GM21717 (cell line): ENCODE measurements at regions not wholly inside any gene's neighbourhood (a gene's known extent, or its start where the extent isn't known, plus 50 kb on each side); places are given as distances from the start of the nearest gene placed in this dataset.

Source experiments
- ATAC-seq: cut with Tn5 transposase; IDR thresholded peaks from one replicate; pipeline ENCODE4 v1.9.1; 2021; ENCODE audit warnings: mild to moderate bottlenecking, moderate library complexity; ENCODE audit not compliant: unreplicated experiment

- no peak for ATAC-seq
Measured at GRCh38 chr13:103325672-103326071, 259.5 kb upstream of the SLC10A2 start.

GRCh38 chr13:103324641-103325040 is 258.4 kb upstream of the SLC10A2 start:
- ATAC-seq: no peak

DNA sequence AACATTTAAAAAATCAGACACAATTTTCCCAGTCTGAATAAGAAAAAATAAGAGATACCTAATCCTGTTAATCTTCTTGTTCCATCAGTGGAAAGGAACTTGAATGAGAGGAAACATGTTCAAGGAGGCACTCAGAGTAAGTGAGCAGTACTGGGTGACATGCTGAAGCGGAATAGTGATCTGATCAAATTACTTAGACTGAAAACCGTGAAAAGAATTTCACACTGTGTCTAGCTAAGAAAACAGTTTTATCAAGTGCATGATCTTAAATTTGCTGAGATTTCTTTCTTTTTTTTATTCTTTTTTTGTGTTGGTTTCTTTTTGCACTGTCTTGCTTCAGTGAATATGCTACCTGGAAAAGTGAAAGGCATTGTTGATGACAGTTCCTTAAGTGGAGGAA is 249.5 kb upstream of the SLC10A2 start:
- ATAC-seq: no peak

DNA sequence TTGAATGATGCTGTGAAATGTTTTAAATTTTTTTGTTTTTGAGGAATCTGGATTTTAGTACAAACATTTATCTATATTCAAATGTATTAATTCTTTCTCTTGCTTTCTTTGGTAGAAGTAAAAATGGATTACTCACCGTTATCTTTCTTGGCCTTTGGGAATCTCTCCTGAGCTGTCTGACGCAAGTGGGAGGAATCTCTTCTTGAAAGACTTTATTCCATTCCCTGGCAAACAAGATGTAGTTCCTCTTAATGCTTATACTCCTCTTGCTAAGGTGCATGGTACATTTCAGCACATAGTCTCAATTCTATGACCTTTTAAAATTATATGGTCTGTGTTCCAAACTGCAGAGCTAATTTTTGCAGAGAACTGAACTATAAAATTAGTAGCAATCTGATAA is 246.2 kb upstream of the SLC10A2 start:
- ATAC-seq: no peak

DNA sequence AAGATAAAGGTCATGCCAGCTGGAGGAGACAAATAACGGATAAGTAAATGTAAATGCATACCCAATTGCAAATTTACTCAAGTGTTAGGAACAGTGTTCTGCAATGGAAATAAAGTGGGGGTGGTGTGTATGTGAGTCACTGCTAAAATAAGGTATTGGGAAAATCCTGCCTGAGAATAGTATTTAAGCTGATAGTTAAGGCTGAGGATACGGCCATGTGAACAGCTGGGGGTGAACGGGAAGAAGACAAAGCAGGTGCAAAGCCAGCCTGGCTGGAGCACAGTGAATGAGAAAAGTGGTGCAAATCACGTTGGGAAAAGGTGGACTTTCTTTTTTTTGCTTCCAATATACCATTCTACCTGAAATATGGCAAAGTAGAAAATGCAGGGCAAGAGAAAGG is 242.4 kb upstream of the SLC10A2 start:
- no peak for ATAC-seq

DNA sequence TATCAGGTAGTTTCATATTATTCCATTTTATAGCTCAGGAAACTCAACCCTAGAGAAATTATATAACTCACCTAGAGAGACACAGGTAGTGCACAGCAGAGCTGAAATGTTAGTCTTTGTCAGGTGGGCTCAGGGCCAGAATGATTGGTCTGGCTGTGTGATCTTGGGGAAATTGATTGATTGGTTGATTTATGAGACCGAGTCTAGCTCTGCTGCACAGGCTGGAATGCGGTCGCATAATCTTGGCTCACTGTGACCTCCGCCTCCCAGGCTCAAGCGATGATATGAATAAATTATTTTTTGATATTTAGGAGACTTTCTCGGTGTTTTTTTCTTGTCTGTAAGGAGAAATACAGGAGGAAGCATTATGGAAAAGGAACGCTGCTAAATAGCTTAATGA is 239.9 kb upstream of the SLC10A2 start:
- ATAC-seq: no peak

- no peak for ATAC-seq
Measured at GRCh38 chr13:103303078-103303651, 236.9 kb upstream of the SLC10A2 start.

- ATAC-seq: no peak
Measured at GRCh38 chr13:103302676-103303075, 236.5 kb upstream of the SLC10A2 start.

DNA sequence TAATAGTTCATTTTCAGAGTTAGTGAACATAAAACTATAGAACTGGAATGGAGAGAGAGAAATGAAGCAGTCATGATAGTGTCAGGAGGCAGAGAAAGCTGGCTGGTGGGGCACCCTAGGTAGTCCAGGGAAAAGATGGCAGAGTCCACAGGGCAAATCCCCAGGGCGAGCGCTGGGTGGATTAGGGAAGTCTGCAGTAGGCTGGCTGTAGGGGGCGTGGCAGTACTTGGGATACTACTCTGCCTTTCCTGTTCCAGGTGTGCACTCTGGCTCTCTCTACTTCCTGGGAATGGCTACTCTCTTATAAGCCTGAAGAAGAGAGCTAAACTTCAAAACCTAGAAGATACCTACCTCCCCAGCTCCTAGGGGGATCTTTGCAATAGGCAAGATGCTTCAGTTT is 232.9 kb upstream of the SLC10A2 start:
- no peak for ATAC-seq

DNA sequence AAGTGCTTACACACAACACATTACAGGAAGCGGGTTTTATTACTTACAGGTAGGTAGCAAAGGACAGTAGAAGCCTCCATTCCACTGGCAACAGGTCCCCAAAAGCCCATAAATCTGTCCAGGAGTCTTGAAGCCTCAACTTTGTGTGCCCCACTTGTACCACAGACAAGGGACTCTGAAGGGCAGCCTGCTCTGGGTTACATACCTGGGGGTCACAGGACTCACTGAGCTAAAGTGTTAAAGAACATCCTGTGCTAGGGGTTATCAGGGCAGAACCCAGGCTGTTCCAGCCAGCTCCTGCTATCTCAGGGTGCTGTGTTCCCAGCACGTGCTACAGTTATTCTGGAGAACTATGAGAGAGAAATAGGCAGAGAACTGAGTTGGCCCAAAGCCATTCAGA is 230.9 kb upstream of the SLC10A2 start:
- ATAC-seq: no peak

GRCh38 chr13:103291798-103292572 is 225.8 kb upstream of the SLC10A2 start:
- no peak for ATAC-seq

DNA sequence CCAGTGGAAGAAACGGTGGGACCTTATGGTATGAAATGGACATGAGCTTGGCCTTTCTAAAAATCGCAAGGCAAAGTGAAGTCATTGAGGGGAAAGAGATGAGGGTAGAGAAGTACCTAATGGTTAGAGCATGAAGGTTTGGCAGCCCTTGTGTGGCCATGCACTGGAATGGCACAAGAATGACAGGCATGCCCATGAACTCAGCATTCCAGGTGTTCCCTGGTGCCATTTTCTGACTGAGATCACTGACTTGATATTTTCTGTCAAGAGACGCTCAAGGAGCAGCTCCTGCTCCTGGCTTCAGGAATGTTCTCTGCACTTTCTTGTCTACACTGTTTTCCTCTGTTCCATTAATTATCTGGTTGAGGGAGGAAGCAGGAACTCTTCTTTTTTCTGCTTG is 225.0 kb upstream of the SLC10A2 start:
- no peak for ATAC-seq

GRCh38 chr13:103289681-103290080 is 223.5 kb upstream of the SLC10A2 start:
- no peak for ATAC-seq

DNA sequence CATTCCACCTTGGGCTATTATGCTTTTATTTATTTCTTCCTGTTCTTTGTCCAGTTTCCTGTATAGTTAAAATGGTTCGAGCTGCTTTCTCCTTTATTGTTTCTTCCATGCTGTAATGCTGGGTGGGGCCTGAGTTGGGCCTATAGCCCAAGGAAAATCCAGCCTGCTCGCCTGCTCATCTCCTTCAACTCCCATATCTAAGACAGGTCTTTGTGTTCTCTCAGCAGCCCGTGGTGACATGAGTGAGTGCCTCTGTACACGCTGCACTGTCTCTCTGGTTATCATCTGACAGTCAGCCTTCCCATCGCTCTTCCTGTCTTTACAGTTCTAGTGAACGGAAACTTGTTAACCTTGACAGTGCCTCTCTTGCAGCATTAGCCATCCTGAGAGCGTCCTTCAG is 221.9 kb upstream of the SLC10A2 start:
- ATAC-seq: no peak

DNA sequence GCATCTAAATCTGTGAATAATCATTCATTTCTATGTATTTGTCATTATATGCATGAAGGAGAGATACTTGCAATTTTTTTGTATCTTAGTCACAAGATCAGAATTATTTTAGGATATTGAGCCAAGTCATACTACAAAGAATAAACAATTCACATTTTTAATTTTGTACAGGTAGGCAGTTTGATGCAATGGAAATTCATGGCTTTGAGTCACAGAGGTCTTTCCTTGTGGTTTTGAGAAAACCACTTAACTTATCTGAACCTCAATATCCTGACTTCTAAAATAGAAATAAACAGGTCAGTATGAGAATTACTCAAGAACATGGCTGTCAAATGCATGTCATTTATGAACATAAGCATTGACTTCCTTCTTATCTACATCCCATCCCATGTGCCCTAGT is 221.4 kb upstream of the SLC10A2 start:
- no peak for ATAC-seq

GRCh38 chr13:103284466-103284865 is 218.2 kb upstream of the SLC10A2 start:
- ATAC-seq: no peak

DNA sequence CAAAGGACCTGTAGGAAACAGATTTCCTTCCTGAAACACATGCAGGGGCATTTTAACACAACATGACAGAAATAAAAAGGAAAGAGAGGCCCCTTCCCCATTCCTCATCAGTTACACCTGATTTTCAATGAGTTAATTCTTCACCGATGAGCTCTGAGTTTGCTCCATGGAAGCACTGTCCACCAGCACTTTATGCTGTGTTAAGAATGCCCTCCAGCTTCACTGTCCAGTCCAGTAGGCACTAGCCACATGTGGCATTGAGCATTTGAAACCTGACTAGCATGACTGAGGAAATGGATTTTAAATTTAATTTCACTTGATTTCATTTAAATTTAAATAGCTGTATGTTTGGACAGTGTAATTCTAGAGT is 217.2 kb upstream of the SLC10A2 start:
- ATAC-seq: no peak

DNA sequence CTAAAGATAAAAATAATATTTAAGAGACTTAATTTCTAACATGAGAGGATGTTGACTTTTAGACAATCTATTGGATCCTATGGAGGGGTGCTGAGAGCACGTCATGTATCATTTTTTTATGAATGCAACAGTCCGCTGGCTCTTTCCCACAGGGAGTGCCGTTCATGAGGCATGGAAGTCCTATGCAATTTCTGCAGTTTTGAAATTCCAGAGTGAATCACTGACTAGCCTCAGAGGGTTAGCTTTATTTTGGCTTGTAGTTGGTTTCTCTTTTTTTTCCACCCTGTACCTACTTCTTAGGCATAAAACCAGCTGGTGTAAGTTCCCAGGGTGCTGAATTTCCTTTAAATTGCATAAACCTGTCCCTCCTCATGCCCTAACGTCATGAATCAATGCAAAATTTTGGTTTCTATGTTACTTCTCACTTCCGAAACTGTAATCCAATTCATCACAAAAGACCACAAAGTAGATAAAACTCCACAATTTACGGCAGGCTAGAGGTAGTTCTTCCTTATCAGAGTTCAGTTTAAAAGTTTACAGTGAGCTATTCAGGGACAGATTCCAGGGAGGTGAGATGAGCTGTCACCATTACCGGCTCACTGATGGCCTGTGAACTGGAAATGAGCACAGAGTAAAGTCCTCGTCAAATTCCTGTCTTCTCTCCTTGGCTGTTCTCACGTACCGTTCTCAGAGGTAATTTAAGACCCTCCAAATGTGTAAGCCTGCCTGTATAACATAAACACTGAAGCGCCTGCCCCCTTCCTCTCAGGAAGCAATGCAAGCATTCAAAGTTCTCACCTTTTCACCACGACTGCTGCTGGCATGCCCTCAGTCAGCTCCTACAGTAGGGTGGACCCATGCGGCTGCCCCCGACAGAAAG is 216.6 kb upstream of the SLC10A2 start:
- peak; percentile 44 for ATAC-seq

DNA sequence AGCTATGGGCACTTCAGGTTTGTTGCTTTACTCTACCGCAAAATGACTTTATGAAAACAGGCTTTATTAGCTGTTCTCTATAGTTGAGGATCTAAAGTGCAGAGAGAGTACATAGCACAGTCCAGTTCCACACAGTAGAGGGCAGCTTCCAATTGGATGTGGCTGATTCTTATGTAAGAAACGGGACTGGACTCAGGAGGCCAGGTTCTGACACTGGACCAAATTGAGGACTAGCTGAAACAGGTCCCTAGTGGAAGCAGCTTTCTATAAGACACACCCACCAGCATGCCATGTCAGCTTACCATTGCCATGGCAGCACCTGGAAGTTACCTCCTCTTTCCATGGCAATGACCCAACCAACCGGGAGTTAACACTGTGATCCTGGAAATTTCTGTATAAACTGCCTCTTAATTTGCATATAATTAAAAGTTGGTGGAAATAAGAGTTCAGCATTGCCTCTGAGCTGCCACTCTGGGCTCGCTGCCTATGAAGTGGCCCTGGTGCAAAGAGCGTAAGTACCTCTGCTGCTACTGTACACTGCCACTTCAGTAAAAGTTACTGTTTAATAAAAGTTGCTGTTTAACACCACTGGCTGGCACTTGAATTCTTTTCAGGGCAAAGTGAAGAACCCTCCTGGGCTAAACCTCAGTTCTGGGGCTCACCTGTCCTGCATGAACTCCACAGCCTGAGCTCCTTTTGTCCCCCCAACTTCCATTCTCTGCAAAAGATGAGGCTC is 211.9 kb upstream of the SLC10A2 start:
- ATAC-seq: no peak

- peak; percentile 84 for ATAC-seq
Measured at GRCh38 chr13:103276775-103277498, 210.7 kb upstream of the SLC10A2 start.

DNA sequence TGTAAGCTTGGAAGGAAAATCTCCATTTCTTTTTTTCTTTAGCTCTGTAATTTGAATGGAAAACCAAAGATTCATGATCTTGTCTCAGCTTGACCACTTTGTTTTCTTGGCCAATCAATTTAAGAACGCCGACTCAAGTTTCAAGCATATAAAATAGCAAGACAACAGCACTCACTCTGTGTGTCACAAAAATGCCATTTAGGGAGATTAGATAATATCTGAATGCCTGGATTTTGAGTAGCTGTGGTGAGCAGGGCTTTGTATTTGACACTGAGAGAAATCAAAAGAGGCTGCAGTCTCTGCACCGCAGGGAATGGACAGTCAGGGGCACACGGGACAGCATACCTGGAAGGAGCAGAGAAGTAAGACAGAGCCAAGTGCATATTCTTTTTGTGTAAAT is 209.5 kb upstream of the SLC10A2 start:
- no peak for ATAC-seq
